GM10266 (cell line): ENCODE measurements at regions not wholly inside any gene's neighbourhood (a gene's known extent, or its start where the extent isn't known, plus 50 kb on each side); places are given as distances from the start of the nearest gene placed in this dataset.

ENCODE experiments used
- DNase-seq: peaks from one replicate; pipeline ENCODE4 v3.0.0; 2012; ENCODE audit errors: extremely low spot score
- TF ChIP-seq, protein P1 (sequence below): IDR thresholded peaks from 2 replicates; pipeline ENCODE4 v1.5.1; 2012; ENCODE audit warnings: mild to moderate bottlenecking, low read depth; ENCODE audit not compliant: control insufficient read depth, insufficient read depth; ENCODE audit errors: missing control alignments

DNA sequence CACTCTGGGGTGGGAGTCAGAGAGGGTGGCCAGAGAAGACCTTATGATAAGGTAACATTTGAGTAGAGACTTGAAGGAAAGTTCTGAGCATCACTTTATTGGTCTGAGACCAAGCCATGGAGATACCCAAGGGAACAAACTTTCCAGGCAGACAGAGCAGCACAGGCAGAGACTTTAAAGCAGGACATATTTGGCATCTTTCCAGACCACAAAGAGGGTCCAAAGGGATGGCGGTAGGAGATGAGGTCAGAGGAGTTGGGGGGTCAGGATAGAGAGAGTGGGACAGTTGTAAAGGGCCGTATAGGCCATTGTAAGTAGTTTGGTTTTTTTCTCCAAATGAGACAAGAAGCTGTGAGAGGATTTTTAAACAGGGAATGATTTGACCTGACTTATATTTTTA, 344.4 kb downstream of the SEC23A start:
- DNase-seq: no peak
- TF ChIP-seq, protein P1, sequence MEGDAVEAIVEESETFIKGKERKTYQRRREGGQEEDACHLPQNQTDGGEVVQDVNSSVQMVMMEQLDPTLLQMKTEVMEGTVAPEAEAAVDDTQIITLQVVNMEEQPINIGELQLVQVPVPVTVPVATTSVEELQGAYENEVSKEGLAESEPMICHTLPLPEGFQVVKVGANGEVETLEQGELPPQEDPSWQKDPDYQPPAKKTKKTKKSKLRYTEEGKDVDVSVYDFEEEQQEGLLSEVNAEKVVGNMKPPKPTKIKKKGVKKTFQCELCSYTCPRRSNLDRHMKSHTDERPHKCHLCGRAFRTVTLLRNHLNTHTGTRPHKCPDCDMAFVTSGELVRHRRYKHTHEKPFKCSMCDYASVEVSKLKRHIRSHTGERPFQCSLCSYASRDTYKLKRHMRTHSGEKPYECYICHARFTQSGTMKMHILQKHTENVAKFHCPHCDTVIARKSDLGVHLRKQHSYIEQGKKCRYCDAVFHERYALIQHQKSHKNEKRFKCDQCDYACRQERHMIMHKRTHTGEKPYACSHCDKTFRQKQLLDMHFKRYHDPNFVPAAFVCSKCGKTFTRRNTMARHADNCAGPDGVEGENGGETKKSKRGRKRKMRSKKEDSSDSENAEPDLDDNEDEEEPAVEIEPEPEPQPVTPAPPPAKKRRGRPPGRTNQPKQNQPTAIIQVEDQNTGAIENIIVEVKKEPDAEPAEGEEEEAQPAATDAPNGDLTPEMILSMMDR: no peak

DNA sequence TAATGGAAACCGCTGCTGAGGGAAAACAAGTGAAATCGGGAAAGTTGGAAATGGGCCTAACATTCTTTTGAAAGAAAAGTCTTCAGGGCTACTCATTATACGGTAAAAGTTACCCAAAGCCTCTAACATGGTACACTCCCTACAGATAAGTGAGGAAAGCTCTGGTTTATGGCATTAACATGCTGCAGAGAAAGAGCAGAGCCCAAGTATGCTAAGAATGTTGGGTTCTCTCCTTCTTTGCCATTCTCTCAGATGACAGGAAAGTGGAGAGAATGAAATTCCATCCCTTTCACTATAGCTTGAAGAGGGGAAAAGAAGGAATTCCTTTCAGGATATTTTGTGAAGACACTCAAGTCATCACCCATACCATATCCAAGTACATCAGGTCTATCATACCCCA, 348.0 kb downstream of the SEC23A start:
- TF ChIP-seq, protein P1: no peak
- DNase-seq: no peak

DNA sequence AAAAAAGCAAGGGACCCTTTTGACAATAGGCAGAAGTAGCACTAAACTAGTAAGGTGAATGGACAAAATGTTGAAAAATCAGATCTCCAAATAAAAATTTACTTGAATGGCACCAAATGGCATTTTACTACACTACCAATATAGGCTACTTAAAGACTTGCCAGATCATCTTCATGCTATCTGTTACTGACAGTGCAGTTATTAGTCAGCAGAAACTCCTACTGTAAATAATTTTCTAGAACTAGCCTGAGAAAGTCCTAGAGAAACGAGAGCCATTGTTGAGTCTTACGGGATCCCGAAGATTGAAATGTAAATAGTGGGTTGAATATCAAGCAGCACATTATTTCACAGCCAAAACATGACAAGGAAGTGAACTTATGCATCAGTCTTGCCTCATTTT, 350.3 kb downstream of the SEC23A start:
- DNase-seq: no peak
- TF ChIP-seq, protein P1: no peak

DNA sequence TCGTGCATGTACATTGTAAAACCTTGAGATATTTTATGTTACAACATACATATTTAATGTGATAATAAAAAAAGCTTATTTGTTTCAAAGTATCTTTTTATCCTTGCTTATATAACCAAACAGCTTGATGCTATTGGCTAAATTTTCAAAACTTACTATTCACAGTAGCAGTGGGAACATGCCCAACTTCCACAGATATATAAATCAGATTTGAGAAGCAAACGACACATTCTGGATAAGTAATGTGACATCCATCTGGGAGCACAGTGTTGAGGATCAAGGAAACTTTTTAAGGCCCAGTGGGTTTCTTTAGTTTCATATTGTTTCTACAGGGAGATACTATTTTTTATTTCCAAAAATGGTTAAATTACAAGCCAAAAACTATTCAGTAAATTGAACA, 350.7 kb downstream of the SEC23A start:
- DNase-seq: no peak
- TF ChIP-seq, protein P1: no peak

DNA sequence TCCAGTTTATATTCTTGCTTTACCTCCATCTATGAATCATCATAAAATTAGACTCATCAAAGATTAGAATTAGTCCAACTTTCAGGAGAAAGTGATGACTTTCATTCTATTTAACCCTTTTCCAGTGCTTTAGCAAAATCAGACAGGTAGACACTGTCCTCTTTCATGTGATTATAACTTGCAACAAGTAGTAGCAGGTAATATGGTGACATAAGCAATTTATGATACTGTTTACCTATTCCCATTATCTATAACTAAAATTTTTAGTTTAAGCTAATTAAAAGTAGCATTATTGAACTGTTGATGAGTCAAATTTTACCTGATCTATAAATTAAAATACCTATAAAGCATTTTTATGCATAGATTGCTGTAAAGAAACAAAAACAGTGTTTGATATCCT, 351.6 kb downstream of the SEC23A start:
- TF ChIP-seq, protein P1: no peak
- no peak for DNase-seq

DNA sequence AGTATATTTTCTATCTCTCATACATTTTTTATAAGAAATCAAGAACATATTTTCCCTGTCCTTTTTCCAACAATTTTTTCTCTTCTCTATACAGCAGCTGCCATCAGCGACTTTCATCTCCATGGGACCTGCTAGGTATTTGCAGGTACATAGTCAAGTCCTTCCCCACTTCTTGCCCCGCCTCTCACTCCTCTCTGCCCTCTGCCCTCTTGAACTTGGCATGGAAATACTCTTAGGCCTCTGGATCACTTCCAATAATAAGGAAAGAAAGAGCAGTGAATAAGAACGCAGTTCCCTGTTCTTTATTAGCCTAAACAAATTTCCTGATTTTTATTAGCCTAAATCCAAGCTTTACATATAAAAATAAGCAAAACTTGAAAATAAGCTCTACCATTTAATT, 353.1 kb downstream of the SEC23A start:
- no peak for DNase-seq
- TF ChIP-seq, protein P1: no peak

DNA sequence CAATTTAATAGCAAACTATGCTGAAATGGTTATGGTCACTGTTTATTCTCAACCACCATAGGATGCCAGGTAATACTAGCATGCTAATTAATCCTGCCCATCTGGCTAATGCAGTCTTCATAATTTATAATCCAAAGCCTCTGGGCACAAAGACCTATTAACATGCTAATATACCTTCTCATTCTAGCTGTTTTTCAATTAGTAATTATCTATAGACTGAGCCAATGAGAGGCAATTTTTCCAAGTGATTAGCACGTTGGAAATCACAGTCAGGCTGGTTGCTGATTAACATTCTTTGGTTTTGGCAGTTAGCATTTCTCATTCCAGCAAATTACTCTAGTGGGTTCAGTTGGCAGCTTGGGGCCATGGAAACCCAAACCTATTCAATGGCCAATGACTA, 357.2 kb downstream of the SEC23A start:
- DNase-seq: no peak
- TF ChIP-seq, protein P1: no peak
